ENCODE measurements at regions not wholly inside any gene's neighbourhood (a gene's known extent, or its start where the extent isn't known, plus 50 kb on each side); places are given as distances from the start of the nearest gene placed in this dataset.

- Histone ChIP-seq H3K79me2 (ENCODE audit: insufficient read depth, low read length) (no peaks in the 10 kb centered on the region), H3K27ac (ENCODE audit: low read depth, low read length, poor library complexity, severe bottlenecking) (peak overlapping the region; percentile 68), H3K4me3 (ENCODE audit: low read depth, low read length, poor library complexity, severe bottlenecking) (peak overlapping the region; percentile 15), H3K9me3 (ENCODE audit: low read length) (no peaks in the 10 kb centered on the region), H2AFZ (ENCODE audit: low read length) (peak overlapping the region; percentile 100), H3K27me3 (ENCODE audit: insufficient read depth, low read length) (no peaks in the 10 kb centered on the region), H4K20me1 (ENCODE audit: insufficient read depth, low read length) (no peaks in the 10 kb centered on the region), H3K36me3 (ENCODE audit: insufficient read depth, low read length) (no peaks in the 10 kb centered on the region), H3K4me2 (ENCODE audit: low read length) (peak overlapping the region; percentile 59), H3K4me1 (ENCODE audit: insufficient read depth, low read length, severe bottlenecking) (peaks cover 23% of the 10 kb centered on the region), H3K9me2 (ENCODE audit: low read depth, low read length) (no peaks in the 10 kb centered on the region), H3K9ac (ENCODE audit: low read length) (peak overlapping the region; percentile 38), H3F3A (ENCODE audit: insufficient read depth, low read length) (no peaks in the 10 kb centered on the region; the same call in 1 of the 2 replicates)
- TF ChIP-seq EZH2 (IDR thresholded peaks at IDR 0.05; ENCODE audit: borderline replicate concordance, low read length), result no peak
- no peak for TF ChIP-seq CTCF (IDR thresholded peaks at IDR 0.05; ENCODE audit: low read length)
Measured at GRCh38 chr6:140609956-140610355, 1235.5 kb upstream of the CITED2 start.

DNA sequence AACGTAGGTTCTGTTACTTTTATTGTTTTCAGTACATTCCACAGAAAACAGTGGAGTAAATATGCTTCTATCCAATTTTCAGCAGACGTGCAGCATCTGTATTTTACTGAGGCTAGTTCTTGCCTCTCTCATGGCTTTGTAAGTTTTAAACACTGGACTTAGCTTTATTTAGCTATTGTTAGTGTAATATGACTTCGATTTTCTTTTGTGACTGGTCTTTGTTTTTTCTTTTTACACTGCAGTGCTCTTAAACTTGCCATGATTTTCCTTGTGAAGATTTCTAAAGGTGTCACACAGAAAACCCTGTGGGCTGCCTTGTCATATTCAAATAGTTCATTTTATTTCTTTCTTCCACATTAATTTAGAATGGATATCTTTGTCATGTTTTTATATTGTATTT lies 1234.9 kb upstream of the CITED2 start:
- Histone ChIP-seq H3K9me3 (ENCODE audit: low read length) (no peaks in the 10 kb centered on the region), H3K4me1 (ENCODE audit: insufficient read depth, low read length, severe bottlenecking) (peaks cover 23% of the 10 kb centered on the region), H3K4me2 (ENCODE audit: low read length) (peak overlapping the region; percentile 59; the same call in 1 of the 2 replicates), H3K27me3 (ENCODE audit: insufficient read depth, low read length) (no peaks in the 10 kb centered on the region), H3K36me3 (ENCODE audit: insufficient read depth, low read length) (no peaks in the 10 kb centered on the region), H4K20me1 (ENCODE audit: insufficient read depth, low read length) (no peaks in the 10 kb centered on the region), H3K4me3 (ENCODE audit: low read depth, low read length, poor library complexity, severe bottlenecking) (no peak overlapping the region), H3K9ac (ENCODE audit: low read length) (no peak overlapping the region; the same call in 1 of the 2 replicates), H3K9me2 (ENCODE audit: low read depth, low read length) (no peaks in the 10 kb centered on the region), H2AFZ (ENCODE audit: low read length) (peak overlapping the region; percentile 100), H3F3A (ENCODE audit: insufficient read depth, low read length) (no peaks in the 10 kb centered on the region; the same call in 1 of the 2 replicates), H3K79me2 (ENCODE audit: insufficient read depth, low read length) (no peaks in the 10 kb centered on the region), H3K27ac (ENCODE audit: low read depth, low read length, poor library complexity, severe bottlenecking) (peak overlapping the region; percentile 68)
- TF ChIP-seq EZH2 (IDR thresholded peaks at IDR 0.05; ENCODE audit: borderline replicate concordance, low read length) (no peak), CTCF (IDR thresholded peaks at IDR 0.05; ENCODE audit: low read length) (no peak)

DNA sequence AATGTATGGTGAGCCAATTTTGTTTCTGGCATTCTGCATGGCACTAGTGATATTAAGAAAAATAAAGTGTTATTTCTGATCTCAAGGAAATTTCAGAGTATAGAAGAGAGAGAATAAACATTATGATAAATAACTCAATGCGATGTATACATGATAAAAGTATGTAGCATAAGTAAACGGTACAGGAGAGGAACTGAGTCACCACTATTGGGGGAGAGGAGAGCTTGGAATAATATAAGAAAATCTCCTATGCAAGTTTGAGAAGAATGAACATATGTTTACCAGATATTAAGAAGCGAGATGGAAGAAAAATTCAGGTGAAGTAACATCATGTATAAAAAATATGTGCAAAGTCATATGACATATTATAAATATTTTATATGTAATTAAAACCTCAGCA lies 1230.3 kb upstream of the CITED2 start:
- no peaks in the 10 kb centered on the region; the same call in 1 of the 2 replicates for H3F3A ChIP-seq (ENCODE audit: insufficient read depth, low read length)
- no peaks in the 10 kb centered on the region for H3K9me2 ChIP-seq (ENCODE audit: low read depth, low read length)
- H3K27me3 ChIP-seq (ENCODE audit: insufficient read depth, low read length), result no peaks in the 10 kb centered on the region
- no peak overlapping the region for H3K4me2 ChIP-seq (ENCODE audit: low read length)
- H3K4me3 ChIP-seq (ENCODE audit: low read depth, low read length, poor library complexity, severe bottlenecking), result no peak overlapping the region
- no peak for TF ChIP-seq CTCF (IDR thresholded peaks at IDR 0.05; ENCODE audit: low read length)
- TF ChIP-seq EZH2 (IDR thresholded peaks at IDR 0.05; ENCODE audit: borderline replicate concordance, low read length), result no peak
- no peaks in the 10 kb centered on the region for H3K36me3 ChIP-seq (ENCODE audit: insufficient read depth, low read length)
- no peak overlapping the region for H3K27ac ChIP-seq (ENCODE audit: low read depth, low read length, poor library complexity, severe bottlenecking)
- H3K9me3 ChIP-seq (ENCODE audit: low read length), result no peaks in the 10 kb centered on the region
- no peaks in the 10 kb centered on the region for H3K79me2 ChIP-seq (ENCODE audit: insufficient read depth, low read length)
- H4K20me1 ChIP-seq (ENCODE audit: insufficient read depth, low read length), result no peaks in the 10 kb centered on the region
- peaks cover 9% of the 10 kb centered on the region for H3K4me1 ChIP-seq (ENCODE audit: insufficient read depth, low read length, severe bottlenecking)
- H2AFZ ChIP-seq (ENCODE audit: low read length), result no peak overlapping the region
- no peak overlapping the region for H3K9ac ChIP-seq (ENCODE audit: low read length)
